GM10248 (cell line): ENCODE measurements at regions not wholly inside any gene's neighbourhood (a gene's known extent, or its start where the extent isn't known, plus 50 kb on each side); places are given as distances from the start of the nearest gene placed in this dataset.
"Not testable (repeated sequence)": the region's sequence is repeated elsewhere in the genome, so short reads cannot be mapped to it uniquely, and the experiment has no call there.

Experiments
- CTCF ChIA-PET: fragments of 300-600 bp; sonication (Branson Sonifier 250); formaldehyde crosslinking; extraction: SDS; loops from one replicate; lab custom pipeline; 2021; ENCODE audit warnings: antibody characterized with exemption; lab: Yijun Ruan, JAX
- POLR2A ChIA-PET: fragments of 350-650 bp; sonication (Branson Sonifier 250); formaldehyde crosslinking; extraction: SDS; loops from one replicate; lab custom pipeline; 2020; ENCODE audit warnings: antibody characterized with exemption; lab: Yijun Ruan, JAX
- DNase-seq: peaks from one replicate; pipeline ENCODE4 v3.0.0; 2012; ENCODE audit errors: extremely low spot score
- TF ChIP-seq, protein P1 (sequence below): IDR thresholded peaks from 2 replicates; pipeline ENCODE4 v1.5.1; 2012; ENCODE audit warnings: mild to moderate bottlenecking, low read depth; ENCODE audit errors: extremely low read depth, missing control alignments, control extremely low read depth

DNA sequence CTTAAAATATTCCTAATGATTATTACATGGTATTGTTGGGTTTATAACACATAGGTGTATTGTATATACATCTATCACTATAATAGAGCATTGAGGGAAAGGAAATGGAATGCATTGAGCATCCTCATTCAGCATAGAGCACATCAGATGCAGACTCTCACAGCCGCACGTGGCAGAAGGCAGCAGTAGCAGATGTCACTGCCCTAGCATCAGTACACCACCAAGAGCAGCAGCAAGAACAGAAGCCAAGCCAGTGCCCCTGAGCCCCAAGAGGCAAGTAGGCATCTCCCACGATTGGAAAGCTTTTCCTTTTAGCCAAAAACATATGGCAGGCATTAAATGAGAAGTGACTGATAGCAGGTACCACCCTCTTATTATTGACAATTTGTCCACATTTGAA, 510.0 kb downstream of the TNS3 start:
- POLR2A ChIA-PET = no interaction called here
- CTCF ChIA-PET = no interaction called here
- DNase-seq = no peak
- TF ChIP-seq, protein P1, sequence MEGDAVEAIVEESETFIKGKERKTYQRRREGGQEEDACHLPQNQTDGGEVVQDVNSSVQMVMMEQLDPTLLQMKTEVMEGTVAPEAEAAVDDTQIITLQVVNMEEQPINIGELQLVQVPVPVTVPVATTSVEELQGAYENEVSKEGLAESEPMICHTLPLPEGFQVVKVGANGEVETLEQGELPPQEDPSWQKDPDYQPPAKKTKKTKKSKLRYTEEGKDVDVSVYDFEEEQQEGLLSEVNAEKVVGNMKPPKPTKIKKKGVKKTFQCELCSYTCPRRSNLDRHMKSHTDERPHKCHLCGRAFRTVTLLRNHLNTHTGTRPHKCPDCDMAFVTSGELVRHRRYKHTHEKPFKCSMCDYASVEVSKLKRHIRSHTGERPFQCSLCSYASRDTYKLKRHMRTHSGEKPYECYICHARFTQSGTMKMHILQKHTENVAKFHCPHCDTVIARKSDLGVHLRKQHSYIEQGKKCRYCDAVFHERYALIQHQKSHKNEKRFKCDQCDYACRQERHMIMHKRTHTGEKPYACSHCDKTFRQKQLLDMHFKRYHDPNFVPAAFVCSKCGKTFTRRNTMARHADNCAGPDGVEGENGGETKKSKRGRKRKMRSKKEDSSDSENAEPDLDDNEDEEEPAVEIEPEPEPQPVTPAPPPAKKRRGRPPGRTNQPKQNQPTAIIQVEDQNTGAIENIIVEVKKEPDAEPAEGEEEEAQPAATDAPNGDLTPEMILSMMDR = no peak

DNA sequence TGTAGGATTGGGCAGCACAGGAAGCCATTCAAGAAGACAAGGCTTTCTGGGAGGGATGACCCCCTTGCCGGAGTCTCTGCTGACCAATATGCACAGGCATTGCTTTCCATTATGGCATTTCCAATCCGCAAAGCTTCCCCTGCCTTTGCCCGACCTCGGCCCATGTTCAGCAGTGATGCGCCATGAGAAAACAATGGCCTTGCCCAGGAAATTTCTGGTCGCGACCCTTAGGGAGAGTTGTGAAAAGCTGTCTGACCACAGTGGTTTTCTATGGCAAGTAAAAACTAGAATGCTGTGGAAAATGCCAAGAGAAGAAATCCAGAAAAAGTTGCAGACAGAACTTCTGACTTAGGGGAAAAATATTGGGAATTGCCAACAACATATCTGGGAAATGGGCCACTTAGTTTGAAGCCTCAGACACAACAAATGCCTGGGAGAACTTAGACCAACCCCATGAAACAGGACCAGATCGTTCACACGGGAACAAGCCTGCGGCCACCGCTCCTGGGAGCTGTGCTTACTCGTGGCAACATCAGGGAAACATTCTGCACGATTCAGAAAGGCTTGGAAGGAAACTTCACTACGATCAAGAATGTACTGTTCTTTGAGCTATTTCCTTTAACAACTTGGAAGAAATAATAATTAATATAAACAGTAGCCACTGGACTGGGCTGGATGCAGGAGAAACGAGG, 512.4 kb downstream of the TNS3 start:
- TF ChIP-seq, protein P1 = no peak
- ChIA-PET CTCF (interaction anchor here (1.1 to 2.4 kb wide), 3 partner anchors 9 to 18 kb away, joined by 3 to 9 read pairs (median 3); no protein-coding TSS in a partner anchor), POLR2A (no interaction called here)

DNA sequence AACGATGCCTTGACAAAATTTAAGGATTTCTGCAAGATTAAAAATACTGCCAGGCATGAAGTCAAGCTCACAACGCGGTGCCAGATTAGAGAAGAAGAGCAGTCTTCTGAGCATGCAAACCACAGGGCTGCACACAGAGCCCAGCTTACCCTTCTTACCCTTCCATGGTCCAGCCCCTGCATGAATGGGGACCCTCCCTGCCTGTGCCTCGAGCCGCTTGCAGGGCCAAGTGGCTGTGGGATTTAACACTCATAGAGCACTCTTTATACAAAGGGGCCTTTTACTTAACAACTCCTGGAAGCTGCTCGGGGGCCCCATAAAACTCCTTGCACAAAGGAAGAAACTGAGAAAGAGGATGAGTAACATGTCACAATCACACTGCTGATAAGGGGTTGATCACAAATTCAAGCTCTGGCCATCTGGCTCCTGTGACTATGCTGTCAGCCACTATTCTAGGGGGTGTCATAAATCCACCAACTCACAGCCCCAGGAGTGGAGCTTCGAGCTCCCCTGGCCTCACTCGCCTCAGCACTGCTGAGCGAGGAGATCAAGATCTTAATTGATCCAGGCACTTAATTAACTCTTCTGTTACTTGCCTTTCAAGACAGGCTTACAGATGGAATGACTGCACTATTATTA, 514.8 kb downstream of the TNS3 start:
- DNase-seq = no peak
- TF ChIP-seq, protein P1 = no peak
- CTCF ChIA-PET = no interaction called here
- POLR2A ChIA-PET = no interaction called here

More for the DNA sequence above, 512.4 kb downstream of the TNS3 start:
- DNase-seq = no peak

DNA sequence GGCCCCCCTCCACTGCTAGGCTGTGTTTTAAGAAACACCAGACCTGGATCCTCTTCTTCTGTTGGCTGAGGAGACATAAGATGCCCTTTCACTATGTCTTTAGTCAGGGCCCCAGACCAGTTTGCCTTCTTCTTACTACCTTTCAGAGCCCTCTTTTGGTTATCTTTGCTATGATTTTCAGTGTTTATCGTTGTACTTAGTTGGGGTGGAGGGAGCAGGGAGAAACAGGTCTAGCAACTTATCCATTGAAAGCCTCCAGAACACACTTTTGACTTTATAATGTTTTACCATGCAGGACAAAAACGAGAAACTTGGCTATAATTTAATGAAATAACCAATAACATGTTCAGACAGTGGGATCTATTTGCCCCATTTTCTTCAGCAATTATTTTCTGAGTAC, 525.2 kb downstream of the TNS3 start:
- POLR2A ChIA-PET = no interaction called here
- TF ChIP-seq, protein P1 = no peak
- DNase-seq = no peak
- CTCF ChIA-PET = no interaction called here

DNA sequence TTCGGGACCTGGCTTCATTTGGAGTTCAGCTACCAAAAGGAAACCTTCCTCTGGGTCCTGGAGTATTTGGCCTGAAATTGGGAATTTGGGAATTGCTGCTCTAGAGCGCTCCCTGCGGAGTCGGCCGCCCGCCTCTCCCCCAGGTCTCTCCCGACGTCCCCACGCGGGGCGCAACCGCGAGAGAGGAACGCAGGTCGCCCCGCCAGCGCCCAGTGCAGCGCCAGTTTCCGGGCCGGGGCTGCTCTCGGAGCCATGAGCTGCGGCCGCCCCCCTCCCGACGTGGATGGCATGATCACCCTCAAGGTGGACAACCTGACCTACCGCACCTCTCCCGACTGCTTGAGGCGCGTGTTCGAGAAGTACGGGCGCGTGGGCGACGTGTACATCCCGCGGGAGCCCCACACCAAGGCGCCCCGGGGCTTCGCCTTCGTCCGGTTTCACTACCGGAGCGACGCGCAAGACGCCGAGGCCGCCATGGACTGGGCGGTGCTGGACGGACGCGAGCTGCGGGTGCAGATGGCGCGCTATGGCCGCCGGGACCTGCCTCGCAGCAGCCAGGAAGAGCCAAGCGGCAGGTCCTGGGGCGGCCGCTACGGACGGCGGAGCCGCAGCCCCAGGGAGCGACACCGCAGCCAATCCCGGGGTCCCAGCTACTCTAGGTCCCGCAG, 529.2 kb downstream of the TNS3 start:
- POLR2A ChIA-PET = interaction anchor here (0.5 kb wide), 1 partner anchor 1333 kb away, joined by 10 read pairs; no protein-coding TSS in a partner anchor
- CTCF ChIA-PET, DNase-seq: not testable (repeated sequence)

DNA sequence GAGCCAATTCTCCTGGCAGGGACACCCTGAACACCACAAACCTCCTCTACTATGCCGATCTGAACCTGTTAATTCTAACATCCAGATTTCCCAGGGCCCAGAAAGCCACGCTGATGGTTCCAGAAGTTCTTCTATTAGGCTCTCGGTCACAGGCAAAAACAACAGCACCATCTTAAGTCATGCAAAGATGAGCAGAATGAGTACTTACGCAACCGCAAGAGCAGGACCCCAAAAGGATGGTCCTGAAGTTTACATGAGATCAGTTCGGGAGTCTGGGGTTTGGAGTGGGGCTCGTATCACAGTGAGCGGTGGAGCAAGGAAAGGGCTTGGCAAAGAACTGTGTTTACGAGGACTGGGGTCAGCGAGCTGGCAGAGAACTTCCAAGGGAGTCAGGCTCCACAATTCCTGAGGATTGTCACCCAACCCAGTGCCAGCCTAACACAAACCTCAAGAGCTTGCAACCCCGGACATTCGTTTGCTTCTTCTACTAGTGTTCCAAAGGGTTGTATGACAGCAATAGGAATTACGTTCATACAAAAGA, 532.6 kb downstream of the TNS3 start:
- ChIA-PET CTCF (interaction anchor here (0.8 kb wide), 1 partner anchor 25 kb away, joined by 3 read pairs; no protein-coding TSS in a partner anchor), POLR2A (no interaction called here)
- DNase-seq = no peak
- TF ChIP-seq, protein P1 = no peak

DNA sequence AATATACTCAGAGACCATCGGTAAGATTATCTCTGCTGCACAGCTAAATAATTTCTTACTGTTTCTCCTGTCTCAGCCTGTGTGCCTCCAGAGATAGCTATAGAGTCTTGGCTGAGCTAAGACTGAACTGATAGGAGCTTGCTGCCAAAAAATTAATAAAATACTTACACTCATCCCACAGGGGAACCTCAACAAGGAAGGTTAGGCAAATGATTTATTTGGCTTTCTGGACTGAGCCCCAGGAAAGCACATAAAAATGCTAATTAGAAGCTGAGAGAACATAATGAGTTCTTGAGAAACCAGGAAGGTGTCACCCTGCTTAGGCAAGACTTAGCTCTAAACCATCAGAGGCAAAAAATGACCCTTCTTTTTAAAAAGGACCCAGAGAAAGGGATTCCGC, 534.5 kb downstream of the TNS3 start:
- ChIA-PET CTCF (interaction anchor here (0.8 kb wide), 1 partner anchor 1130 kb away, joined by 3 read pairs; no protein-coding TSS in a partner anchor), POLR2A (no interaction called here)
- DNase-seq = no peak
- TF ChIP-seq, protein P1 = no peak
